ENCODE measurements at regions not wholly inside any gene's neighbourhood (a gene's known extent, or its start where the extent isn't known, plus 50 kb on each side); places are given as distances from the start of the nearest gene placed in this dataset.

GRCh38 chr13:78420814-78421213 lies 182.5 kb downstream of the POU4F1 start:
- no peak for DNase-seq

GRCh38 chr13:78413887-78414553 lies 189.3 kb downstream of the POU4F1 start:
- DNase-seq, result no peak

- no peak for DNase-seq
These were observed 192.5 kb downstream of the POU4F1 start for GRCh38 chr13:78410847-78411246.

- DNase-seq, result no peak
These were observed 193.2 kb downstream of the POU4F1 start for GRCh38 chr13:78410164-78410563.

GRCh38 chr13:78409172-78409571 lies 194.2 kb downstream of the POU4F1 start:
- DNase-seq, result no peak

- DNase-seq, result no peak
These were observed 198.4 kb downstream of the POU4F1 start for GRCh38 chr13:78404846-78405360.

DNA sequence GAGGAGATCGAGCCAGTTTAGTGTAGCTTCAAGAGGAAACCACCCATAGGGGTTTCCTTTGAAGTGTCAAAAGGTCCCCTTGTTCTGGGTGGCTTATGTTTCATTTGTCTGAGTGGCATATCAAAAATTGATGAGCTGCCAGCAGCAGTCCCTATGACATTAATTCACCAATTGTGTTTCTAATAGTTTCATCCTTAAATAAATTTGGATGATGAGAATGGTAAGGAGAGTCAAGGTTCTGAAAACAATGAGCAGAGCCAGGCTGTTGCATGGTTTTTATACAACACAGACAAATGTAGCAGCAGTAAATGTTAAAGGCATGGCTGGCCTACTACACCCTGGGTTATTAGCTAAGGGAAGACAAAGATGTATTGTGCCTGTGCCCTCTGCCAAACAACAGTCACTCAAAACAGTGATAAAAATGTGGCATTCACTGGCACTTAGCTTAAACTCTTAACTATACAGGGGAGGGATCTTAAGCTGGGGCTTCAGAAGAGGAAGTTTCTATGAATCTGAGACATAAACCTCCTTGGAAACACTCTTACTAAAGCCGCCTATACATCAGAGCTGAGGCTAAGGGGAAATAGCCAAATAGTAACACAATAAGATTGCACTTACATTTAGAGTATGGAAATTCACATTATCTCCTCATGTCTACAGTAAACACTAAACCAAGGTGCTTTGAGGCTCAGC lies 200.5 kb downstream of the POU4F1 start:
- DNase-seq, result no peak

- DNase-seq, result no peak
These were observed 201.3 kb downstream of the POU4F1 start for GRCh38 chr13:78401873-78402707.

- no peak for DNase-seq
These were observed 204.5 kb downstream of the POU4F1 start for GRCh38 chr13:78398743-78399410.

- DNase-seq, result no peak
These were observed 209.8 kb downstream of the POU4F1 start for GRCh38 chr13:78393286-78394142.

DNA sequence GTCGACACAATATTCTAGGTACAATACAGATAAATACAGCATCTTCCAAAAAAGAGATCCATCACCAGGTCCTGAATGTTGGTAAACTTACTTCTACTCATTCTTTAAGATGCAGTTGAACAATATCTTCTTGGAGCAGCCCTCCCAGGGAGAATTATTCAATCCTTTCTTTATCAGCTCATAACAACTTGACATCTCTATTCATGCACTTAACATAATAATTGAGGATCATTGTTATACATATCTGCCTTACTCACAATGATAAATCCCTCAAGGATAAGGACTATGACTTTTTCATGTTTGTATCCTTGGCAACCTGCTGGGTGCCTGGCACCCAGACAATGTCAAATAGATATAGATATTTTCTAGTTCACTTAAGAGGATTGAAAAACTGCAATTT lies 219.5 kb downstream of the POU4F1 start:
- no peak for DNase-seq

DNA sequence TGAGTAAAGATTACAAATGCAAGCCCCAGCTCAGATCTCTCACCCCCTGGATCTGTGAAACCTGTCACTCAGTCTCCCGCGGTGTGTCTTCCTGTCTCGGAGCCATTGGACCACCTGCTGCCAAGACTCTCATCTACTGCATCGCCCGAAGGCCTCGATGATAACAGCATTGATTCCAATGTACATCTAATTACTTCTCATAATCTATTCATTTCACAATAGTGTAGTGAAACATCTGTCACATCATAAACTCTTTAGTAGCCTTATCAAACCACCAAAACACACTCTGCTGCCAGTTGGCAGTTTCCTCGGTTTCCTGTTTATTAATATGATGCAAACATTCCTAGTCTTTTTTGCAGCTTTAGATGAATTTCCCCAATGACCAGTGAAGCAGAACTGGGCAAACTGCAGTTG lies 220.3 kb downstream of the POU4F1 start:
- no peak for DNase-seq

DNA sequence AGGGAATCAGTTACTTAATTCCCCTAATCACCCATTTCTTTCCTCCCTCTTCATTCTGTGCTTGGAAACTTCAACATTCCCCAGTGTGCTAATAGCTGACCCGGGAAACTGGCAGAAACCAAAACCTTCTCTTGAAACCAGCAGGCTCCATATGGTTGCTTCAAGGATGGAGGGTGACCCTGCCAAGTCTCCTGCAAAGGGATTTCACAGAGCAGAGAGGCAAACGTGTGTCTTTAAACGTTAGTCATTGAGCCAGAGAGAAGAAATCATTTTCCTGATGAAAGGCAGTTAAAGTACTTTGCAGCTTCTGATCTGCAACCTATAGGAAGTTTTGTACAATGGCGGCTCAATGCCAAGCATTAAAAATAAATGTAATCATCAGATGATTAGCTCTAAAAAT lies 220.9 kb downstream of the POU4F1 start:
- no peak for DNase-seq

GRCh38 chr13:78376822-78377221 lies 226.5 kb downstream of the POU4F1 start:
- DNase-seq, result no peak

GRCh38 chr13:78376033-78376432 lies 227.3 kb downstream of the POU4F1 start:
- no peak for DNase-seq

DNA sequence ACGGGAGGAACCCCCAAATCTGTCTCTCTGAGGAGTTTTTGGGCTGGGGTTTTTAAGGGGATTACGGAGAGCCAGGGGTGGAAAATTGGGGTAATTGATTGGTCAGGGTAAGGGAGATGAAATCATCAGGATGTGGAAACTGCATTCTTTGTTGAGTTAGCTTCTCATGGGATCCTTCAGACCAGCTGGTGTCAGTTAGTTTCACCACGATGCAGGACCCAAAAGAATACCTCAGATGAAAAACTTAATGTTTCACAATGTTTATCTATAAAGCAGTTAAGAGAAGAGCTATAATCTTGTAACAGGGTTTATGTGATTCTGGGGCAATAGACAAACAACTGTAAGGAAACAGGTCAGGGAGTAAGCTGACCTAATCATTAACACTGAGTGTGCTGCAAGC lies 230.8 kb downstream of the POU4F1 start:
- DNase-seq, result no peak

DNA sequence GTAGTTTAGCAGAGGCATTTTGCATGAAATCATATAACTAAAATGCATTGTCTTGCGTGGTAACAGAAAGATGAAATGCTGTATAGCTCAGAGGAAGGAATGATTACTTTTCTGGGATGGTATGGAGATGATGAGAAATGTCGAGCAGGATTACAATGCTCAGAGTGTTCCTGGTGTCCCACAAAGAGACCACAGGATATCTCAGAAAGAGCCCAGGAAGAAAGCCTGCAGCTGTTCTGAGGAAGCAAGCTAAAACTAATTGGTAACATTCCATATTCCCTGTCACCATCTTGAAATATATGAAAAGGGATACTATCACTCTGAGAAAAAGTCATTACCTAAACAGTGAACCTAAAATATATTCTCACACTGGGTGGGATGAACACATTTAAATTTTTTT lies 233.1 kb downstream of the POU4F1 start:
- no peak for DNase-seq

GRCh38 chr13:78364711-78365110 lies 238.6 kb downstream of the POU4F1 start:
- no peak for DNase-seq

GRCh38 chr13:78341032-78341431 lies 262.3 kb downstream of the POU4F1 start:
- DNase-seq, result no peak

- no peak for DNase-seq
These were observed 263.4 kb downstream of the POU4F1 start for GRCh38 chr13:78339927-78340326.

DNA sequence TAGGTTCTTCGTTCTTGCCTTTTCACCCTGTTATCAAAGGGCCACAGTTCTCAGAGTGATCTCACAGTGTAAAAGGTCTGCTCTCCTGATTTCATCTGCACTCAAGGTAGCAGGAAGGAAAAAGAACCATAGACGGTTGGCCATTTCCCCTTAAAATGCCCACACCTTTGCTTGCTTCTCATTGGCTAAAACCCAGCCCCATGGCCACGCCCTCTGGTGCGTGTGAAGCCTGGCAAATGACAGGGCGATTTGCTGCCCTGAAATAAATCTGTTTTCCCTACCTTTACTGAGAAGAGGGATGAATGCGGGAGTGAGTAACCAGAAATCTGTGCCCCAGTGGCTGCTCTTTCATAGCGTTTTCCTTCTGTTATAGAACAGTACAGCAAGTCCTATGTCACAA lies 269.3 kb downstream of the POU4F1 start:
- no peak for DNase-seq

- no peak for DNase-seq
These were observed 276.7 kb downstream of the POU4F1 start for GRCh38 chr13:78326633-78327032.
